Lower leg skin (tissue), 3 donors: ENCODE measurements at regions not wholly inside any gene's neighbourhood (a gene's known extent, or its start where the extent isn't known, plus 50 kb on each side); places are given as distances from the start of the nearest gene placed in this dataset.

Experiments used
- POLR2A ChIP-seq, 2 donors: fragments of 450-650 bp; IDR thresholded peaks; one replicate each; pipeline ENCODE4 v1.6.1; 2016 to 2017; ENCODE audit warnings: antibody characterized with exemption in 2 of 2, mild to moderate bottlenecking in 1 of 2, moderate library complexity in 1 of 2
- TF ChIP-seq, protein P1 (sequence below), 3 donors: fragments of 450-650 bp; IDR thresholded peaks; one replicate each; pipeline ENCODE4 v1.5.1; 2016; ENCODE audit warnings: antibody characterized with exemption in 3 of 3, mild to moderate bottlenecking in 3 of 3, moderate library complexity in 2 of 3

DNA sequence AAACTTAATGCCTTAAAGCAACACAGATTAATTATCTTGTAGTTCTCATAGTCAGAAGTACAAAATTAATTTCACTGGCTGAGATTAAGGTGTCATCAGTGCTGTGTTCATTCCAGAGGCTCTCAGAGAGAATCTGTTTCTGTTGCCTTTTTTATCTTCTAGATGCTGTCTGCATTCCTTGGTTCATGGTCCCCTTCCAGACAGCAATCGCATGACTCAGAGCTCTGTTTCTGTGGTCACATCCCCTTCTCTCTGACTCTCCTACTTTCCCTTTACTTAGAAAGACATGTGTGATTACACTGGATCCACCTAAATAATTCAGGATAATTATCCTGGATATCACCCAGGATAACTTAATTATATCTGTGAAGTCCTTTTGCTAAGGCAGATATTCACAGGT lies 148.6 kb downstream of the MAIP1 start:
- TF ChIP-seq POLR2A (IDR thresholded peaks at IDR 0.05): no peak
- TF ChIP-seq, protein P1, sequence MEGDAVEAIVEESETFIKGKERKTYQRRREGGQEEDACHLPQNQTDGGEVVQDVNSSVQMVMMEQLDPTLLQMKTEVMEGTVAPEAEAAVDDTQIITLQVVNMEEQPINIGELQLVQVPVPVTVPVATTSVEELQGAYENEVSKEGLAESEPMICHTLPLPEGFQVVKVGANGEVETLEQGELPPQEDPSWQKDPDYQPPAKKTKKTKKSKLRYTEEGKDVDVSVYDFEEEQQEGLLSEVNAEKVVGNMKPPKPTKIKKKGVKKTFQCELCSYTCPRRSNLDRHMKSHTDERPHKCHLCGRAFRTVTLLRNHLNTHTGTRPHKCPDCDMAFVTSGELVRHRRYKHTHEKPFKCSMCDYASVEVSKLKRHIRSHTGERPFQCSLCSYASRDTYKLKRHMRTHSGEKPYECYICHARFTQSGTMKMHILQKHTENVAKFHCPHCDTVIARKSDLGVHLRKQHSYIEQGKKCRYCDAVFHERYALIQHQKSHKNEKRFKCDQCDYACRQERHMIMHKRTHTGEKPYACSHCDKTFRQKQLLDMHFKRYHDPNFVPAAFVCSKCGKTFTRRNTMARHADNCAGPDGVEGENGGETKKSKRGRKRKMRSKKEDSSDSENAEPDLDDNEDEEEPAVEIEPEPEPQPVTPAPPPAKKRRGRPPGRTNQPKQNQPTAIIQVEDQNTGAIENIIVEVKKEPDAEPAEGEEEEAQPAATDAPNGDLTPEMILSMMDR (IDR thresholded peaks at IDR 0.05): no peak
